HG02571 (cell line): ENCODE measurements at regions not wholly inside any gene's neighbourhood (a gene's known extent, or its start where the extent isn't known, plus 50 kb on each side); places are given as distances from the start of the nearest gene placed in this dataset.
"Not testable (repeated sequence)": the region's sequence is repeated elsewhere in the genome, so short reads cannot be mapped to it uniquely, and the experiment has no call there.

ENCODE experiments used
- ATAC-seq: cut with Tn5 transposase; IDR thresholded peaks from one replicate; pipeline ENCODE4 v1.9.1; 2021; ENCODE audit warnings: mild to moderate bottlenecking, moderate library complexity; ENCODE audit not compliant: unreplicated experiment

DNA sequence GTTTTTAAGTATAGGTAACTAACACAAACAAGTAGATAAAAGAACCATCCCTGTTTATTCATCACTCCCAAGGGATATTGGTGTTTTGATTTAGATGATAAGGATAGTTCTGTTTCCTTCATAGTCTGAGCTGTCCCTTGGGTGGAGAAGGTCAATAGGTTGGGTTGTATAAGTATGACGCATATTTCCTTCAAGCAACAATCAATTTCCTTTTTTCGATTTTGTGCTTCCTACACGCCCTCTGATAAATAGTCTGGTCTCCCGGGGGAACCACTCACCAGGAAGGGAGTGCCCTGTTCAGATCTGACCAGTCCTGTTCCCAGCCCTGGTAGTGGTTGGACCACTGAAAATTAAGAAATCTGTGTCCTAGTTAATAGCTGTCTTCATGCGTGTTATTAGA is 378.8 kb upstream of the FAR2 start:
- ATAC-seq, result no peak

DNA sequence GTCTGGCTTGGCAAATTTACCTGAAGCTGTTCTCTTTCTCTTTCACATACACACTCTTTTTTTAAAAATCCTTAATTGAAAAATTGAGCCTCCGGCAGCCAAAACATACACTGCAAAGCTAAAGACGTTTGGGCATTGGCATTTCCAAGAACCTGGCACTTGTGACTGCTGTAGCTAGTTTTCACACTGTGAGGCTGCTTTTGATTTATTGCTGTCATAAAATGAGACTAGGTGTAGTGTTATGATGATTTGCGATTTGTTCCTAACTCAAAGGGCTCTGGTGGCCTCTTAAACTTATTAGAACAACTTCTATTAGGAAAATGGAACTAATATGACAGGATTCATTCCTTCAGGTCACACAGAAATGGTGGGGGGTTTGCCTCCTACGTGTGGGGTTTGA is 377.1 kb upstream of the FAR2 start:
- ATAC-seq, result no peak

DNA sequence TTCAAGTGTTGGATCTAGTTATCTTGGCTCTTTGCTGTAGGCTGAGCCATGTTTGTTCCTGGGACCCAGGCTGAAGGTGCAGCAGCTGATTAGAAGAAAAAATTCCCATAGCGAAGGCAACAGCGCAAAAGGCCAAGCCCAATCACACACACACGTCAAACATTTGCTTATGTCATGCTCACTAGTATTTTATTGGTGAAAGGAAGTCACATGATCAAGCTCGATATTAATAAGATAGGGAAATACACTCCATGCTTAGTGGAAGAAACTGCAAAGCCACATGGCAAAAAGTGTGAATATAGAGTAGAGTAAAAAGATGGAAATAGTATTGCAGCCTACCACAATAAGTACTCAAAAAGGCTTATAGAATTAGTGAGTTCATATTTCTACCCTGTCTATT is 373.5 kb upstream of the FAR2 start:
- no peak for ATAC-seq

DNA sequence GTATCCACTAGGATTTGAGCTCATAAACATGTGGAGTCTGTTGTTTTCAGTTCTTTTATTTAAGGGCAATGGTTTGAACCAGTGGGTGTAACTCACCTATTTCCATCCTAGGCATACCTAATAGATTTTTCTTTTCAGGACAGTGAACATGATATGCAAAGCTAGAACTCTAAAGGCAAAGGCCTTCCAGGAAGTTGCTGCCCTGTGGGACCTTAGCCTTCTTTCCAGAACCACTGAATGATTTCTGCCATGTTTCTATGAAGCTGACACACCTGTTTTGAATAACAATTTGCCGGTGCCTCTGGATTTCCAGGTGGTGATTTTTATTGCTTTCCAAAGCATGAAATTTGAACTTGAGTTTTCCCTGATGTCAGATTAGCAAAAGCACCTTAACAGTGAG is 372.9 kb upstream of the FAR2 start:
- ATAC-seq, result no peak

DNA sequence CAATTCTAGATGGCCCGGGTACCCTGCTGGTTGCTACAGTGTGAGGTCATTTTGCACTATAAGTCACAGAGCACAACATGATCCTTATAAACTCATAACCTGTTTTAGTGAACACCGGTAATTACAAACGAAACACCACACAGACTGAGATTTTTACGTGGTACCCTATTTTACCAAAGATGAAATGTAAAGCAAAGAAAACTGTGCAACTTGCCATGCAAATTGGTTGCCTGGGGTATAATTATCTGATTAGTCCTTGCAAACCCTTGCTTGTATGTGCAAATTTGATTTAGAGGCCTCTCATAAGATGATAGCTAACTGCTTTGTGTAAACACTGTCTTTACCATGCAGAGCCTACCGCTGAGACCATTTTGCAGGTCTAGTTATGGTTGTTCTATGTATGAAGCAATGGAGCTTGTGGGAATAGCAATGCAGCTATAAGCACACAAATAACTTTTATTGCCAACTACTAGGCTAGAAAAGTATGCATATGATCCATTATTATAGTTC is 372.1 kb upstream of the FAR2 start:
- ATAC-seq, result no peak

DNA sequence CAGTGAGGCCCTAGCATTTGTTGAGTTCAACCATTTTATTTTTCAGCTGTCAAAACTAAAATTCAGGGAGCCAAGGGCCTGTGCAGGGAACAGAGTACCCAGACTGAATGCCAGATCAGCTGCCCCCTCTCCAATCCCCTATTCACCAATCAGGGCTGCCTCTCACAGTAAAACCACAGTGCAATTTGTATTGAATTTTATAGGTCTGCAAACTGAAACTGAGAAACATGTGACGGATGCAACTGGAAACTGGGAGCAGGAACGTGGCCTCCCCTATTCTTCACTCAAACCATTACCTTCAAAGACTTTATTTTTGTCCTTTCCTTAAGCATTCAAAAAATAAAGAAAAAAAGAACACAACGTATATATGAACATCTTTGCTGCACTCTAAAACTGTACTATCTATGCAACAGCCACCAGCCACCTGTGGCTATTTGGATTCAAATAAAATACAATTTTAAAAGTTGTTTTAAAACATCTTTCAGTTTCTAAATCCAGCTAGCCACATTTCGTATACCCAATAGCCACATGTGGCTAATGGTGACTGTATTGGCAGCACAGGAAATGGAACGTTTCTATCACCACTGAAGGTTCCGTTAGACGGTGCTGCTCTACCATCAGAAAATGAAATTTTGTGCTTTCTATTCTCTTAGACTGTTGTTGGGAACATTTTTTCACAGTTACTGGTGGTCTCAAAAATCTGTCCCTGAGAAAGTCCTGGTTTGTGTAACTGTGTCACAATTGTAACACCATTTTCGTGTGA is 371.3 kb upstream of the FAR2 start:
- ATAC-seq, result no peak

DNA sequence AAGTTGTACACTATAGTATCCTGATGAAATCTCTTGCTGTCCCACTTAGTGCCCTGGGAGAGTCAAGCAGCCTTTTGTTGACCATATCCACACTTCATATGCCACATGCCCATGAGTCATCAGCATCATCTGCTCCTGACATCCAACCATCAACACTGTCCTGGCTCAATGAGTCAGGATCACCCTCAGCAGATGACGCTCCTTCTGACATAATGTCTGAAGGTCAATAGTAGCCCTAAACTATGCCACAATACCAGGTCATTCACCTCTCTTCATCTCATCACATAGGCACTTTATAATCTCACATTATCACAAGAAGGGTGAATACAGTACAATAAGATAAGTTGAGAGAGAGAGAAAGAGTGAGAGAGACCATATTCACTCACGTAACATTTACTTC is 369.0 kb upstream of the FAR2 start:
- no peak for ATAC-seq

DNA sequence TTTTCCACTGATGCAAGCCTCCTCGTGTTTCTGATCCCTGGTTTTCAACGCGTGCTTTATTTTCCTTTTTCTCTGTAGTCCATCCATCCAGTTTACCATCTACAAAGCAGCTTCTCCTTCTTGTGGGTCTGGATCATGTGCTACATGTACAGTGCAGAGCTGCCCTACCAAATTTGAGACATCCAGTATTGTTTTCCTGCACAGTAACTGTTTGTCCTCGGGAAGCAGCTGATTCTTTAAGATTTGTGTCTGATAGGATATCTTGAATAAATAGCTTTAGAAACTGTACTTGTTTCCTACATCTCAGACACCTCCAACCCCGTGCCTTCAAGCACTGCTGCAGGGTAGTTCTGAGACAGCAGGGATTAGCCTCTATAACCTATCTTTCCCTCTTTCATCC is 368.1 kb upstream of the FAR2 start:
- no peak for ATAC-seq

DNA sequence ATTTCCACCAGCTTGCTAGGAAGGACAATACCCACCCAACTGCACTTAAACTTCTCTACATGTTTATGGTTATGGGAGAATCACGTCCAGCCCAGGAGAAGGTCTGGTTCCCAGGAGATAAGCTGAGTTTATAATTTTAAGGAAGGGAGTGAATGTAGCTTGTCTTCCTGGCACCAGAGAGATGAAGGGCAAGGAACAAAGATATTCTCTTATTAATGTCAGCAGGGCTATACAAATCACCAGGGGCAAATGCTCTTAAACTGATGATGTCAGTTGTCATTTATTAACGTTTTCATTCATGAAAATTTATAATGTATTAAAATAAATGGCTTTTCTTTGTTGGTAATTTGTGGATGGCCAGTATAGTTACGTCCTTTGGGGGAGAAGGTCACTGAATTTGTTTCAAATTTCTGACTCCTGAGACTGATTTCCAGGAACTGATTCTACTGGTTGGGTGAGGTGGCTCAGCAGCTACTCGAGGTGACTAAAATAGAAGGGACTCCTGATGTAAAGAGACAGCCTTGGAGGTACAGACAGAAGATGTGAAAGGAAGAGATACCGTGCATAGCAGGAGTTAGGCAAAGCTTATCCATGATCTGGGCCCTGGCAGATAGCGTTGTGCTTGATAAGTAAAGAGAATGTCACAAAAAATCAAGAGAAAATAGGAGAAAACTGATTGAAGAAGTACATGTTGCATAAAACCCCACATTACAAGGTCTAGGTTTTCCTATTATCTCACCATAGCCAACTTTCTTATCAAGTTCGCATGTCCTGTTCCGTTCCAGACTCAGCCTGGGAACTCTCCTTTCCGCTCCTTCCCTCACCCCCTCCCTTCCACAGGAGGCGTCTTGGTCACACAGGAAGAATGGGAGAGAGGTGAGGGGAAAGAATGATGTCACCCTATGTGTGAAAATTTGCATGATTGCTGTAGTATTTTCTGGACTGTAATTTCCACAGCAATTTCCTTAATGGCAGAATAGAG is 367.1 kb upstream of the FAR2 start:
- no peak for ATAC-seq

DNA sequence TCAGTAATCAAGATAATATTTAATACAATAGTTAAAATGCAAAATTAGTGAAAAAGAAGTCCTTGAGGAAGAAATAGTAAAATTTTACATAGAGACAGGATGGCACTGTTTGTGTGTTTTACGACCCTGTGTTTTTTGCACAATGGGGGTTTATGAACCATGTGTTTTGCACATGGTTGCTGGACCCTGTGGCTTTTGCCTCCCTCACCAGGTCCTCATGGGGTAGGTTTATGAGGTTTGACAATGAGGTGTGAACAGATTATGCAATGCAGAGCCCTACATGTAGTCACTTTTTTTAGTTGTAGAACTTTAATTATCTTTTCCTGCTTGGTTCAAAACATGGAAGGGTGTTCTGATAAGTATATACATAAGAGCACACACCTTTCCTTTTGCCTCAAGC is 366.3 kb upstream of the FAR2 start:
- no peak for ATAC-seq

DNA sequence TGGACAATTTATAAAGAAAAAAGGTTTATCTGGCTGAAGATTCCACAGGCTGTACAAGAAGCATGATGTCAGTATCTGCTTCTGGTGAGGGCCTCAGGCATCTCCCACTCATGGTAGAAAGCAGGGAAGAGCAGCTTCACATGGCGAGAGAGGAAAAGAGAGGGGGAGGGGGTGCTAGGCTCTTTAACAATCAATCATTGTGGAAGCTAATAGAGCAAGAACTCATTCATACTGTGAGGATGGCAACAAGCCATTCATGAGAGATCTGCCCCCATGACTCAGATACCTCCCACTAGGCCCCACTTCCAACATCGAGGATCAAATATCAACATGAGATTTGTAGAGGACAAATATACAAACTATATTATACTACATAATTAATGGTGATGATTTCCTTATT is 361.9 kb upstream of the FAR2 start:
- no peak for ATAC-seq

DNA sequence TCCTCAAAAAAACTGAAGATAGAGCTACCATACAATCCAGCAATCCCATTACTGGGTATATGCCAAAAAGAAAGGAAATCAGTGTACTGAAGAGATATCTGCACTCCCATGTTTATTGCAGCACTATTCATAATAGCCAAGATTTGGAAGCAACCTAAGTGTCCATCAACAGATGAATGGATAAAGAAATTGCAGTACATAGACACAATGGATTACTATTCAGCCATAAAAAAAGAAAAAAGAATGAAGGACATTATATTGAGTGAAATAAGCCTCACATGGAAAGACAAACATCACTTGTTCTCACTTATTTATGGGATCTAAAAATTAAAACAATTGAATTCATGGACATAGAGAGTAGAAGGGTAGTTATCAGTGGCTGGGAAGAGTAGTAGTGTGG is 360.8 kb upstream of the FAR2 start:
- ATAC-seq, result not testable (repeated sequence)

DNA sequence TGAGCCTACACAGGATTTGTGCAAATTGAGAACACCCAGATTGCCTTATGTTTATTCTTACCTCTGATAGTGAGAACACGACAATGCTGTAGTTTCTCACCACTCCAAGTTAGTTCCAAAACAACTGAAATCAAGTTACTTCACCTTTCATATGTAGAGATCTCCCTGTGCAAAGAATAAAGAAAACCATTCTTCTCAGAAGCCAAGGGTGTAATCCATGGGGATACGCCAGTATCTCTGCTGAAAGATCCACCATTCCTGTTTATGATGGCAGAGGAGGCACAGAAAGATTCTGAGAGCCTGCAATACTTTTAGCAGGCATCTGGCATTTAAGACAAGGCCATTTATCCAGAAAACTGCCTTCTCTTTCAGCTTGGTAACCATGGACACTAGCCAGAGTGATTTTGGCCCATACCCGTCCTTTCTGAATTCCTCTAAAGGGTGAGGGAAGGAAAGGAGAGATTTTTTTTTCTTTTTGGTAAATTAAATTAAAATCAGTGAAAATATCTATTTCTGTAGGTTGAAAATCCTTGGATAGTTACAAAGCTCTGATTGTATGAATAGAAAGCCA is 355.4 kb upstream of the FAR2 start:
- no peak for ATAC-seq

DNA sequence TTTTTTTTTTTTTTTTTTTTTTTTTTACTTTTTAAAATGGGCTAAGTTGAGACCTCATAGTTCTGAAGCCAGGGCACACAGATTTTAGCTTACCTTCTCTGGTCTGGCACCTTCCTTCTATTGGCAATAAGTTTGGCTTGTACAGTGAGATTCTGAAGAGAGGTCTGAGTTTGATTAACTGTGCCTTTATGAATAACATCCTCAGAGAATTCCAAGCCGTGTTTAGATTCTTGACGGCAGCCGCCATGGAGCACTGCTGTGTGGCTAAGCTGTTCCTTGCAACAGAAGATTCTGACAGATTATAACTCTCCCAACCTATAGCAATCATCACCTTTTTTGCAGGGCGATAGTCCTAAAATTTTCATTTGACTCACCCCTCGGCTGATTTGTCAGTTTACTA is 354.9 kb upstream of the FAR2 start:
- ATAC-seq, result no peak

DNA sequence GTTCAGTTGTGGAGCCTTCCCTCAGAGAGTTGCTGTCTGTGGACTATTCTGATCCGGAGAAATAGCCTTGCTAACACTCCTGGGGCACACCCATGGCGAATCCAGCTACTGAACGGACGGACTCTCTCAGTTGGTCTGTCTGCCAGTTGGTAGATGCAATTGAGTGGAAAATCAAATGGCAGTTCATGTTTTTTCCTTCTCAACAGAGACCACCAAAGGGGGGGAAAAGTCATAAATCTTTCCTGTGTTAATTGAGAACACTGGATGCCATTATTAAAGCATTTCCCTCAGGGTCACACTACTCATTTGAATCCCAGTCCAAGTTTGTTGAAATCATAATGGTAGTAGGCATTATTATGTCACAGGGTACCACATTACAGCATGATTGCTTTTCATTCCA is 354.3 kb upstream of the FAR2 start:
- ATAC-seq, result no peak

DNA sequence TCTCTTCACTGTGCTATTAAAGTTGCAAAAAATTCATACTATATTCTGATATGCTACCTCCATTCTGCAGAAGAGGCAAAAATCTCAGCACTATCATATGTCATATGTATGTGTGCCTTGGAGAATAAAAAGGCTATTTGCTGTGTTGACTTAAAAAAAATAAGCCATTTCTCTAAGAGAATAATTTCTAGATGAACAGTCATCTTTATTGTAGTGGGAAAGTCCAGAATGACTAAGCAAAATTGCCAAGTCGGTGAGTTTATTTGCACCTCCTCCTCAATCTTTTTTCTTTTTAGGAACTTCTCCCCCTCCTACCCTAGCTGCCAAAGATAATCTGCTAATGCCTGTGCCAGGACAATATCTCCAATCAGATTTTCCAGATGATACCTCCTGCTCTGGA is 353.8 kb upstream of the FAR2 start:
- no peak for ATAC-seq

DNA sequence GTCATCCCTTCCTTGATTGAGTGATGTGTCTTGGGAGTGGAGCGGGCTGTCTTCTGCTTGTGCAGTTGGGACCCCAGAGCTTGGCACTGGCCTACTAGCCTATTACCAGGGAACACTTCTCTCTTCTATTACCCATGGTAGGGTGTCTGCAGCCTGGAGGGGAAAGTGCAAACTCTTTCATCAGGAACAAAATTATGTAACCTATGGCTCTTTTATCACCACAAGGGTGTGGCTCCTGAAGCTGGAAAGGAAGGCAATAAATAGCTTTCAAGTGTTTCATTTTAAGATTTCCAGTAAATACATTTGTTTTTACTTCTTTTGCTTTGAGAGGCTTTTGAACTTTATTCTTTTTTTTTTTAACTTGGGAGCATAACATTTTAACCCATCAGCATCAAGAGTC is 349.7 kb upstream of the FAR2 start:
- ATAC-seq, result no peak

DNA sequence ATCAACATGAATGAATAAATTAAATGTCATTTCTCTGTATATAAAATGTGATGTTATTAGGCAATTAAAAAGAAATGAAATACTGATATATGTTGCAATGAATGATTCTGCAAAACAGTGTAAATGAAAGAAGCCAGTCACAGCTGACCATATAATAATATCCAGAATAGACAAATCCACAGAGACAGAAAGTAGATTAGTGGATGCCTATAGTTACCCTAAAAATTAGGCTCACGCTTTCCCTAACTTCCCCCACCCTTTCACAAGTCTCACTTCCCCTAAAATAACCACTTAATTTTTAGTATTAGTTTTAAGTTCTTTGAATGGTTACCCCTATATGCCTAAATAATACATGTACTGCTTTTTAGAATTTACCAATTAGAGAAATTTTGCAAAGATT is 348.9 kb upstream of the FAR2 start:
- no peak for ATAC-seq

DNA sequence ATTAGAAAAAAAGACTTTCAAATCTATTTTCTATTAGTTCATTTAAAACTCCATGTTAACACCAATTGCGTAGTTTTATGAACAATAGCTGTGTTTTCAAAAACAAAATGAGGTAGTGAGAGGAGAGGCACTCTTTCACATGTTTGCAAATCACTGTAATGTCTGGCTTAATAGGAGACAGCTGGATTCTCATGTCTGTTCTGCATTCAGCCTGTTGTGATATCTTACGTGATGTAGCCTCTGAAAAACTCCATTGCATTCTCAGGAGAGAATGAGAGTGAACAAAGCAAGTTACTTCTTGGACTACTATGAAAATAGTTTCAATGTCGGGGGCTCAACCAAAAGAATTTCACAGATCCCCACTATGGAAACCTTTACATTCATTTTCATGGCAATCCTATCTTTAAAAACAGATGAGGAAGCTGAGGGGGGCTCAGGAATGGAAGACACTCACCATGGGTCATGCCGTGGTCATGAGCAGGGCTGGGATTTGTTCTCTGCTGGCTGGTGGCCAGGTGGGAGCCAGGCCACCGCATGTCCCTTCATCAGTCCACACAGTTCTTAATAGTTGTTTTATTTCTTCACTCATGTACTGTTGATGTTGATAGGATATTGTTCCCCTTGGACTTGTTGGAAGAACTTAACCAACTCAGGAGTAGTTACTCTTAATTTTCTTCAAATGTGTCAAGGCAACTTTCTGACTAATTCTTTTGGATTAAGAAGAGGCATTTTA is 346.2 kb upstream of the FAR2 start:
- no peak for ATAC-seq

DNA sequence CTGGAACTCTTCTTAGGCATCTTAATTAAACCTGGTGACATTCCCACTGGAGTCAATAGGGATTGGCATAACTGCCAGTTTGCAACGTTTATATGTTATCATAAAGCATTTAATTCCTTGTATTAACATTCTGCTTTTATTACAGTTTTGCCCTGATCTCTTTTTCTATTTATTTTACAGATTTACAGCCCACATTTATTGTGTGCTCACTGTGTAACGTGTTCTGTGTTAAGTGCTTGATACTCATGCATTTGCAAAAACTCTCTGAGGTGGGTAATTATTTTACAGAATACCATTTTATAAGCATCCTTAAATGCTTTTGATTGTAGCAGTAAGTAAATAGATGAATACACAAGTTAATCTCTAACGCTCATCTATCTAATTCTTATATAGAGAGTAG is 341.5 kb upstream of the FAR2 start:
- no peak for ATAC-seq

DNA sequence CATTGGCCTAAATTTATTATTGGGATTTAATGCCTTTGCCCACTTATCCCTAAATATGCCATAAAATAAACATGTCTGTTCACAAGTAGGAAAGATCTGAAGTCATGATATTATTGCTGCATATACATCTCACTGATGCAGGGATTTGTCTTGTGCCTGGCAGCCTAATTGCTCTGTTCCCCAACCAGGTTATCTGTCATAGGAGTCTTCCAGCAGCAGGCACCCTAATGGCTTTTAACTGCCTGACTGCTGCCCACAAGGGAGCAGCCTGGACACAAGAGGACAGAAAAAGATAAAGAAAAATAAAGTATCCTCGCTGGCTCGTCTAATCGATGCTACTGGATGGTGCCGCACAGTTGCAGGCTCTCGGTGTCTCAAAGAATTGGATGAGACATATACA is 337.6 kb upstream of the FAR2 start:
- ATAC-seq, result no peak
